H1 (cell line): ENCODE measurements at regions not wholly inside any gene's neighbourhood (a gene's known extent, or its start where the extent isn't known, plus 50 kb on each side); places are given as distances from the start of the nearest gene placed in this dataset.

Source experiments
- EP300 ChIP-seq, 2 experiments: IDR thresholded peaks; 1 replicate in 1 of 2; 2 replicates in 1 of 2; pipeline ENCODE4 v1.6.1; 2011 to 2012; ENCODE audit warnings: low read depth in 2 of 2, low read length in 2 of 2, mild to moderate bottlenecking in 2 of 2, borderline replicate concordance in 1 of 2, inconsistent platforms in 1 of 2, moderate library complexity in 1 of 2
- EZH2 ChIP-seq: fragments of 200-600 bp; sonication (generic); IDR thresholded peaks from 2 replicates; pipeline ENCODE4 v1.7.1; 2012; ENCODE audit warnings: low read depth, mild to moderate bottlenecking, moderate library complexity, low read length, inconsistent platforms; ENCODE audit not compliant: severe bottlenecking
- GABPA ChIP-seq: IDR thresholded peaks from 2 replicates; pipeline ENCODE4 v1.6.1; 2011; ENCODE audit warnings: mild to moderate bottlenecking, low read length, moderate library complexity, borderline replicate concordance; ENCODE audit not compliant: insufficient read depth
- POLR2A ChIP-seq, 2 experiments: IDR thresholded peaks; 1 replicate in 1 of 2; 2 replicates in 1 of 2; pipeline ENCODE4 v1.6.1; 2011; ENCODE audit warnings: low read depth in 2 of 2, low read length in 2 of 2, mild to moderate bottlenecking in 2 of 2; ENCODE audit errors: control extremely low read depth in 1 of 2
- POLR2AphosphoS5 ChIP-seq: IDR thresholded peaks from 2 replicates; pipeline ENCODE4 v1.6.1; 2011; ENCODE audit warnings: low read depth, low read length
- POU5F1 ChIP-seq: IDR thresholded peaks from 2 replicates; pipeline ENCODE4 v1.6.1; 2011; ENCODE audit warnings: low read depth, mild to moderate bottlenecking, low read length, moderate library complexity
- SP1 ChIP-seq: IDR thresholded peaks from 2 replicates; pipeline ENCODE4 v1.6.1; 2011; ENCODE audit warnings: low read depth, low read length
- TAF1 ChIP-seq: IDR thresholded peaks from 2 replicates; pipeline ENCODE4 v1.6.1; 2011; ENCODE audit warnings: mild to moderate bottlenecking, low read depth, low read length
- TF ChIP-seq, protein P1 (sequence below), 3 experiments: IDR thresholded peaks; 1 replicate in 2 of 3; 2 replicates in 1 of 3; pipeline versions ENCODE4 v1.5.1 to v1.6.1; 2011; ENCODE audit warnings: low read length in 3 of 3, mild to moderate bottlenecking in 3 of 3, inconsistent platforms in 2 of 3, low read depth in 1 of 3, moderate library complexity in 1 of 3; ENCODE audit not compliant: insufficient read depth in 1 of 3; ENCODE audit errors: control extremely low read depth in 1 of 3
- TF ChIP-seq, protein P2 (sequence below): IDR thresholded peaks from 2 replicates; pipeline ENCODE4 v1.6.1; 2011; ENCODE audit warnings: low read length, improper control_type of control experiment

DNA sequence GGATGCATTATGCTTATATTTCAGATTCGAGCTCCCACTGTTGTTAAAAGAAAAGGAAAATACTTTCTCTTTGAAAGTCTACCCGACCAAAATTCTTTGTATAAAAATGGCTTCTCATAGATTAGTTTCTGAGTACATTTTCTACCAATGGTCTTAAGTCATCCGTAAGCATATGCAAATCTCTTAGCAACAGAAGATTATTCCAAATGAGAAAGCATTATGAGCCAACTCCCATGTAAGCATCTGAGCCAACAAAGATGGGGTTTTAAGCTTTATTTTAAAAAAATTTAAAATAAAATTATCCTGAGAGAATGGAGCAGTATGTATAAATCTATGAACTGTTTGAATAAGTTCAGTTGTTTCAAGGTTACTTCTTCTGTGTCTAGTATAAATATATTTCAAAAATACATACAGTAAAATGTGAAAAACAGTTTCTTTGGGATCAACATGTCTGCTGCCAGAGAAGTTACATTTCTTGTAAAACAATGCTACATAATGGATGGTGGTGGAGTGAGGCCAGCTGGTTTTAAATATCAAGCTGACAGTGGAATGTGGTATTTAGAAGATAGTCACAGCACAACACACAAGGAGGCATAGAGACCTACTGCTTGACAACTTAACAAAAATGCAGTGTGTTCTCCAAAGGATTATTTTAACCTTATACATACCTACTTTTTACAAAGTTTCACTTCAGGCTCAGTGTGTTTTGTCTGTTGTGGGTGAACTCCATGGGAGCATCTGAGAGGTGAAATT lies 199.5 kb upstream of the DIPK2B start:
- TF ChIP-seq EP300 (IDR thresholded peaks at IDR 0.05; ENCODE audit: borderline replicate concordance in 1 of 2, low read depth in 2 of 2, low read length in 2 of 2) (no peak), POLR2A (IDR thresholded peaks at IDR 0.05; ENCODE audit: control extremely low read depth in 1 of 2, low read depth in 2 of 2, low read length in 2 of 2) (no peak), EZH2 (no peak), POLR2AphosphoS5 (no peak), SP1 (no peak), POU5F1 (no peak), GABPA (no peak), TAF1 (no peak)
- TF ChIP-seq, protein P1, sequence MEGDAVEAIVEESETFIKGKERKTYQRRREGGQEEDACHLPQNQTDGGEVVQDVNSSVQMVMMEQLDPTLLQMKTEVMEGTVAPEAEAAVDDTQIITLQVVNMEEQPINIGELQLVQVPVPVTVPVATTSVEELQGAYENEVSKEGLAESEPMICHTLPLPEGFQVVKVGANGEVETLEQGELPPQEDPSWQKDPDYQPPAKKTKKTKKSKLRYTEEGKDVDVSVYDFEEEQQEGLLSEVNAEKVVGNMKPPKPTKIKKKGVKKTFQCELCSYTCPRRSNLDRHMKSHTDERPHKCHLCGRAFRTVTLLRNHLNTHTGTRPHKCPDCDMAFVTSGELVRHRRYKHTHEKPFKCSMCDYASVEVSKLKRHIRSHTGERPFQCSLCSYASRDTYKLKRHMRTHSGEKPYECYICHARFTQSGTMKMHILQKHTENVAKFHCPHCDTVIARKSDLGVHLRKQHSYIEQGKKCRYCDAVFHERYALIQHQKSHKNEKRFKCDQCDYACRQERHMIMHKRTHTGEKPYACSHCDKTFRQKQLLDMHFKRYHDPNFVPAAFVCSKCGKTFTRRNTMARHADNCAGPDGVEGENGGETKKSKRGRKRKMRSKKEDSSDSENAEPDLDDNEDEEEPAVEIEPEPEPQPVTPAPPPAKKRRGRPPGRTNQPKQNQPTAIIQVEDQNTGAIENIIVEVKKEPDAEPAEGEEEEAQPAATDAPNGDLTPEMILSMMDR (IDR thresholded peaks at IDR 0.05; ENCODE audit: control extremely low read depth in 1 of 3, insufficient read depth in 1 of 3, low read depth in 1 of 3, low read length in 3 of 3), result no peak
- TF ChIP-seq, protein P2, sequence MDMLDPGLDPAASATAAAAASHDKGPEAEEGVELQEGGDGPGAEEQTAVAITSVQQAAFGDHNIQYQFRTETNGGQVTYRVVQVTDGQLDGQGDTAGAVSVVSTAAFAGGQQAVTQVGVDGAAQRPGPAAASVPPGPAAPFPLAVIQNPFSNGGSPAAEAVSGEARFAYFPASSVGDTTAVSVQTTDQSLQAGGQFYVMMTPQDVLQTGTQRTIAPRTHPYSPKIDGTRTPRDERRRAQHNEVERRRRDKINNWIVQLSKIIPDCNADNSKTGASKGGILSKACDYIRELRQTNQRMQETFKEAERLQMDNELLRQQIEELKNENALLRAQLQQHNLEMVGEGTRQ, result no peak
